A549 (cell line): ENCODE measurements at regions not wholly inside any gene's neighbourhood (a gene's known extent, or its start where the extent isn't known, plus 50 kb on each side); places are given as distances from the start of the nearest gene placed in this dataset.

Source experiments
- ATAC-seq, 2 experiments: fragments of 200-7000 bp in 1 of 2; fragments of >200 bp in 1 of 2; cut with Nextera tagmentation in 1 of 2; cut with Tn5 transposase in 1 of 2; 3 replicates each; pipeline versions ENCODE4 v1.8.0 to v1.9.1; 2018 to 2020; ENCODE audit warnings: mild to moderate bottlenecking in 1 of 2, moderate library complexity in 1 of 2
- CTCF ChIA-PET: fragments of 300-600 bp; sonication (Branson Sonifier 250); formaldehyde crosslinking; extraction: SDS; loops from one replicate; lab custom pipeline; 2021; ENCODE audit warnings: antibody characterized with exemption, inconsistent platforms; lab: Yijun Ruan, JAX
- POLR2A ChIA-PET: fragments of 350-600 bp; formaldehyde crosslinking; extraction: SDS; loops from one replicate; lab custom pipeline; 2021; ENCODE audit warnings: antibody characterized with exemption, inconsistent platforms; lab: Yijun Ruan, JAX
- DNase-seq, 2 experiments: peaks; one replicate each; pipeline versions ENCODE4 v3.0.0 to v3.0.0-alpha.2; 2011 to 2016; ENCODE audit warnings: low read depth in 1 of 2, low spot score in 1 of 2
- FAIRE-seq: peaks from 2 replicates; lab custom pipeline; 2011; peaks lifted over from hg19 to GRCh38; lab: Jason Lieb, UNC
- H3K27ac ChIP-seq, 2 experiments: fragments of >200 bp; sonication (Bioruptor Twin); formaldehyde crosslinking; 3 replicates each; pipeline ENCODE4 v1.5.1; 2016 to 2017
- H3K4me1 ChIP-seq: fragments of >200 bp; sonication (Bioruptor Twin); formaldehyde crosslinking; 3 replicates; pipeline ENCODE4 v1.6.1; 2016
- H3K4me2 ChIP-seq: fragments of >200 bp; sonication (Bioruptor Twin); formaldehyde crosslinking; 3 replicates; pipeline ENCODE4 v1.6.1; 2016
- H3K4me3 ChIP-seq: fragments of >200 bp; sonication (Bioruptor Twin); formaldehyde crosslinking; 3 replicates; pipeline ENCODE4 v1.5.1; 2016
- H3K9me3 ChIP-seq: fragments of >200 bp; sonication (Bioruptor Twin); formaldehyde crosslinking; 3 replicates; pipeline ENCODE4 v1.6.1; 2016
- BCL3 ChIP-seq: fragments of >200 bp; sonication (Bioruptor Twin); formaldehyde crosslinking; IDR thresholded peaks from 3 replicates; pipeline ENCODE4 v1.6.1; 2016
- CBX2 ChIP-seq: fragments of 200-600 bp; sonication (generic); IDR thresholded peaks from 2 replicates; pipeline ENCODE4 v1.6.1; 2016; ENCODE audit warnings: low read depth, mild to moderate bottlenecking, borderline replicate concordance
- CEBPB ChIP-seq, 2 experiments: fragments of >200 bp in 1 of 2; sonication (Bioruptor Twin) in 1 of 2; formaldehyde crosslinking in 1 of 2; IDR thresholded peaks; 2 replicates each; pipeline ENCODE4 v1.6.1; 2012 to 2016
- CHD2 ChIP-seq: fragments of 150-350 bp; IDR thresholded peaks from 2 replicates; pipeline ENCODE4 v1.6.1; 2014; ENCODE audit warnings: low read length; ENCODE audit not compliant: partially characterized antibody
- ELK1 ChIP-seq: fragments of 150-350 bp; IDR thresholded peaks from 2 replicates; pipeline ENCODE4 v1.6.1; 2014; ENCODE audit warnings: low read depth, mild to moderate bottlenecking, low read length
- HMGXB4 ChIP-seq: fragments of 250-450 bp; sonication (Bioruptor Pico); IDR thresholded peaks from 2 replicates; pipeline ENCODE4 v1.5.0; 2021; ENCODE audit warnings: mild to moderate bottlenecking, moderate library complexity, borderline replicate concordance
- JUNB ChIP-seq: fragments of >200 bp; sonication (Bioruptor Twin); formaldehyde crosslinking; IDR thresholded peaks from 2 replicates; pipeline ENCODE4 v1.6.1; 2016
- NFE2L2 ChIP-seq: fragments of 150-350 bp; conservative IDR thresholded peaks from 2 replicates; pipeline ENCODE4 v1.6.1; 2014; ENCODE audit warnings: low read length
- POLR2A ChIP-seq: IDR thresholded peaks from 2 replicates; pipeline ENCODE4 v1.6.1; 2012; ENCODE audit warnings: mild to moderate bottlenecking, low read length
- RCOR1 ChIP-seq: fragments of 150-350 bp; IDR thresholded peaks from 2 replicates; pipeline ENCODE4 v1.6.1; 2014; ENCODE audit warnings: antibody characterized with exemption, low read length, low read depth
- RFX5 ChIP-seq: fragments of 450-650 bp; IDR thresholded peaks from 2 replicates; pipeline ENCODE4 v1.7.1; 2014; ENCODE audit warnings: antibody characterized with exemption, mild to moderate bottlenecking, moderate library complexity
- RNF2 ChIP-seq: fragments of 200-600 bp; sonication (generic); IDR thresholded peaks from 2 replicates; pipeline ENCODE4 v1.6.1; 2016; ENCODE audit warnings: low read depth, mild to moderate bottlenecking, antibody characterized with exemption, moderate library complexity, borderline replicate concordance
- SREBF2 ChIP-seq: fragments of 450-650 bp; IDR thresholded peaks from 2 replicates; pipeline ENCODE4 v1.6.1; 2014; ENCODE audit warnings: mild to moderate bottlenecking, moderate library complexity
- TFCP2L1 ChIP-seq: fragments of 250-450 bp; sonication (Bioruptor Pico); IDR thresholded peaks from 2 replicates; pipeline ENCODE4 v1.5.0; 2021; ENCODE audit warnings: mild to moderate bottlenecking
- ZNF302 ChIP-seq: fragments of 250-450 bp; sonication (Bioruptor Pico); IDR thresholded peaks from 2 replicates; pipeline ENCODE4 v1.9.0; 2021; ENCODE audit warnings: inconsistent platforms, mild to moderate bottlenecking, moderate library complexity
- ZSCAN20 ChIP-seq: fragments of 250-450 bp; sonication (Bioruptor Pico); IDR thresholded peaks from 2 replicates; pipeline ENCODE4 v1.8.0; 2022; ENCODE audit warnings: mild to moderate bottlenecking, moderate library complexity
- WGBS: methylation state at CpG from one replicate; pipeline ENCODE4 v1.1.6; 2017; ENCODE audit errors: missing lambda C conversion rate; 5-methylcytosine and 5-hydroxymethylcytosine counted together
- TF ChIP-seq, protein P1 (sequence below): IDR thresholded peaks from 2 replicates; pipeline ENCODE4 v1.6.1; 2012; ENCODE audit warnings: low read depth, borderline replicate concordance
- TF ChIP-seq, protein P2 (sequence below): fragments of 250-450 bp; sonication (Bioruptor Pico); IDR thresholded peaks from 2 replicates; pipeline ENCODE4 v1.5.0; 2020; ENCODE audit warnings: low read depth, mild to moderate bottlenecking, moderate library complexity

DNA sequence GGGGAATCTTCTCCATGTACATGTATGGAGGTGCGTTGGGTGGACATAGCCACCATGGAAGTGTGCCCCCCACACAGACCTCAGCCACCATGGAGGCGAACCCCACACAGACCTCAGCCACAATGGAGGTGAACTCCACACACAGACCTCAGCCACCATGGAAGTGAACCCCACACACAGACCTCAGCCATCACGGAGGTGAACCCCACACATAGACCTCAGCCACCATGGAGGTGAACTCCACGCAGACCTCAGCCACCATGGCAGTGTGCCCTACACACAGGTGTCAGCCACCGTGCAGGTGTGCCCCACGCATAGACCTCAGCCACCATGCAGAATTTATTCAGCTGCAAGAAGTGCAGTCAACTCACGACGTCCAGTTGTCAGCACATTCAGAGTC, 339.7 kb downstream of the ACTR3B start:
- no peaks in the 10 kb centered on the region for H3K4me1 ChIP-seq
- no peak for DNase-seq
- no peak overlapping the region for H3K4me3 ChIP-seq
- POLR2A ChIA-PET: no interaction called here
- FAIRE-seq: no peak
- H3K27ac ChIP-seq: no peak overlapping the region
- ATAC-seq: no peak
- 4% methylated on average over 8 of the region's 8 CpGs for WGBS
- TF ChIP-seq HMGXB4 (no peak), CEBPB (IDR thresholded peaks at IDR 0.05) (no peak), ELK1 (no peak)
- CTCF ChIA-PET: no interaction called here
- no peaks in the 10 kb centered on the region; the same call in 2 of the 3 replicates for H3K9me3 ChIP-seq
- H3K4me2 ChIP-seq: no peak overlapping the region

DNA sequence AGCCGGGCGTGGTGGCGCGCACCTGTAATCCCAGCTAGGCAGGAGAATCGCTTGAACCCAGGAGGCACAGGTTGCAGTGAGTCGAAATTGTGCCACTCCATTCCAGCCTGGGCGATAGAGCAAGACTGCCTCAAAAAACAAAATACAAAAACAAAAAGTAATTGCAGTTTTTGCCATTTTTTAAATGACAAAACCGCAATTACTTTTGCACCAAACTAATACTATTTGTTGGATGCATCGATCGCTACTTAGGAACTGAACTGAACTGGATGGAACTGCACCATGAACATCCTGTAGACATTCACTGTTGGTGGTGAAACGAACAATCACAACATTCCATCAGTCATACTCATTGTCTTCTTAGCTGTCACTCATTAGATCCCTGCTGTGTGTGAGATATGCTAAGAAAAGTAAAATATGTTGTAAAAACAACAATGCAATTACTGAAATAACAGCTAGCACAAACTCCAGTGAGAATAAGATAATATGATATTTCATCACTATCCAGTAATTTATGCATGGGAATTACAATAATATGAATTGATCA, 341.2 kb downstream of the ACTR3B start:
- CTCF ChIA-PET: no interaction called here
- DNase-seq: no peak
- no peak for FAIRE-seq
- Histone ChIP-seq H3K4me3 (no peak overlapping the region), H3K4me1 (no peaks in the 10 kb centered on the region), H3K9me3 (no peaks in the 10 kb centered on the region), H3K27ac (no peak overlapping the region), H3K4me2 (no peak overlapping the region)
- no peak for TF ChIP-seq CHD2
- TF ChIP-seq POLR2A: no peak
- no peak for ATAC-seq
- POLR2A ChIA-PET: no interaction called here
- WGBS: 37% methylated on average over 11 of the region's 11 CpGs

GRCh38 chr7:153103202-153103601, 343.6 kb downstream of the ACTR3B start:
- no peak overlapping the region for H3K4me3 ChIP-seq
- no peak for ATAC-seq
- no peak for FAIRE-seq
- no peaks in the 10 kb centered on the region for H3K9me3 ChIP-seq
- no peak for DNase-seq
- CTCF ChIA-PET: no interaction called here
- no peak for TF ChIP-seq POLR2A
- no peak for TF ChIP-seq TFCP2L1 (CRISPR knock-in tag)
- TF ChIP-seq, protein P1, sequence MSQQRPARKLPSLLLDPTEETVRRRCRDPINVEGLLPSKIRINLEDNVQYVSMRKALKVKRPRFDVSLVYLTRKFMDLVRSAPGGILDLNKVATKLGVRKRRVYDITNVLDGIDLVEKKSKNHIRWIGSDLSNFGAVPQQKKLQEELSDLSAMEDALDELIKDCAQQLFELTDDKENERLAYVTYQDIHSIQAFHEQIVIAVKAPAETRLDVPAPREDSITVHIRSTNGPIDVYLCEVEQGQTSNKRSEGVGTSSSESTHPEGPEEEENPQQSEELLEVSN: no peak
- no peak for TF ChIP-seq RCOR1
- TF ChIP-seq ZNF302 (CRISPR knock-in tag): no peak
- no peak for TF ChIP-seq RFX5
- no peak for TF ChIP-seq RNF2
- TF ChIP-seq SREBF2: no peak
- no peak for TF ChIP-seq CBX2
- TF ChIP-seq NFE2L2: no peak
- TF ChIP-seq, protein P2, sequence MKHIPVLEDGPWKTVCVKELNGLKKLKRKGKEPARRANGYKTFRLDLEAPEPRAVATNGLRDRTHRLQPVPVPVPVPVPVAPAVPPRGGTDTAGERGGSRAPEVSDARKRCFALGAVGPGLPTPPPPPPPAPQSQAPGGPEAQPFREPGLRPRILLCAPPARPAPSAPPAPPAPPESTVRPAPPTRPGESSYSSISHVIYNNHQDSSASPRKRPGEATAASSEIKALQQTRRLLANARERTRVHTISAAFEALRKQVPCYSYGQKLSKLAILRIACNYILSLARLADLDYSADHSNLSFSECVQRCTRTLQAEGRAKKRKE (CRISPR knock-in tag): no peak
- TF ChIP-seq JUNB: no peak
- TF ChIP-seq ZSCAN20 (CRISPR knock-in tag): no peak
- TF ChIP-seq BCL3: no peak
- POLR2A ChIA-PET: no interaction called here
- H3K4me2 ChIP-seq: no peak overlapping the region
- H3K4me1 ChIP-seq: no peaks in the 10 kb centered on the region
- no peak overlapping the region for H3K27ac ChIP-seq
- 2% methylated on average over 6 of the region's 6 CpGs for WGBS
